GM12878 (cell line): ENCODE measurements at regions not wholly inside any gene's neighbourhood (a gene's known extent, or its start where the extent isn't known, plus 50 kb on each side); places are given as distances from the start of the nearest gene placed in this dataset.

Experiments
- BCL11A ChIP-seq: IDR thresholded peaks from 2 replicates; pipeline ENCODE4 v1.6.1; 2011; ENCODE audit warnings: low read depth, low read length
- DPF2 ChIP-seq: fragments of 450-650 bp; IDR thresholded peaks from 2 replicates; pipeline ENCODE4 v1.6.1; 2017; ENCODE audit warnings: mild to moderate bottlenecking
- GATAD2B ChIP-seq: fragments of 450-650 bp; conservative IDR thresholded peaks from 2 replicates; pipeline ENCODE4 v1.6.1; 2017; ENCODE audit warnings: low read depth, mild to moderate bottlenecking, moderate library complexity
- IRF4 ChIP-seq: IDR thresholded peaks from 2 replicates; pipeline ENCODE4 v1.6.1; 2011; ENCODE audit warnings: low read depth, low read length
- MEF2A ChIP-seq: IDR thresholded peaks from 2 replicates; pipeline ENCODE4 v1.6.1; 2011; ENCODE audit warnings: low read depth, mild to moderate bottlenecking, low read length, moderate library complexity; ENCODE audit not compliant: insufficient read depth
- POLR2AphosphoS5 ChIP-seq: IDR thresholded peaks from 2 replicates; pipeline ENCODE4 v1.6.1; 2011; ENCODE audit warnings: mild to moderate bottlenecking, low read length, inconsistent platforms
- SUPT20H ChIP-seq: IDR thresholded peaks from 2 replicates; pipeline ENCODE4 v1.6.1; 2011; ENCODE audit warnings: low read depth, mild to moderate bottlenecking, low read length, moderate library complexity, borderline replicate concordance; ENCODE audit not compliant: control insufficient read depth
- TBL1XR1 ChIP-seq: IDR thresholded peaks from 2 replicates; pipeline ENCODE4 v1.6.1; 2012; ENCODE audit warnings: low read depth, low read length, improper control_type of control experiment
- TCF12 ChIP-seq: IDR thresholded peaks from 2 replicates; pipeline ENCODE4 v1.6.1; 2011; ENCODE audit warnings: low read depth, mild to moderate bottlenecking, low read length
- ZNF384 ChIP-seq: IDR thresholded peaks from 2 replicates; pipeline ENCODE4 v1.6.1; 2012; ENCODE audit warnings: low read depth, mild to moderate bottlenecking, low read length, improper control_type of control experiment, borderline replicate concordance
- TF ChIP-seq, protein P1 (sequence below): fragments of 450-650 bp; formaldehyde crosslinking; IDR thresholded peaks from 2 replicates; pipeline ENCODE4 v1.4.0; 2022; ENCODE audit warnings: mild to moderate bottlenecking, moderate library complexity
- TF ChIP-seq, protein P2 (sequence below), 3 experiments: IDR thresholded peaks in 2 of 3; conservative IDR thresholded peaks in 1 of 3; 2 replicates each; pipeline ENCODE4 v1.5.1; 2011; ENCODE audit warnings: low read depth in 3 of 3, low read length in 3 of 3, mild to moderate bottlenecking in 3 of 3, control low read depth in 2 of 3, moderate library complexity in 2 of 3, inconsistent platforms in 1 of 3, mixed read lengths in 1 of 3; ENCODE audit not compliant: control insufficient read depth in 2 of 3, insufficient read depth in 1 of 3; ENCODE audit errors: extremely low read depth in 1 of 3

DNA sequence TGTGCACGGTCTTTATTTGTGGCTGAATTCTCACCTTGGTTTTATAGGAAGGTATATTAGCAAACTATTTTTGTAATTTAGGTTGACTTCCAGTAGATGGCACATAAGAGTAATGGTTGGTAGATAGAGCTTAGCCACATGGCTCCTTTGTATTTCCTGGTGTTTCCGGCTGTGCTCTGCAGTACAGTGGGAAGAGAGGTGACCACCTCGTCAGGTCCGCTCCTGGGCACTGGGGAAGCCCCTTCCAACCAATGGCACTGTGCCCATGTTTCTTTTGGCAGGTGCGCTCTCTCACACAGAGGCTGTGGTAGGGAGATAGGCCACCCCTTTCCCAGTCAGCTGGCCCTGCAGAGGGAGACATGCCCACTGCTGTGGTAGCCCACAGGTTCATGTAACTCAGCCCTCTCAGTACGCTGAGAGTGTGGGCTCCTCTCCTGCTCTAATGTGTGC, 74.3 kb upstream of the ATP12A start (continued):
- TF ChIP-seq MEF2A (no peak), IRF4 (no peak), SUPT20H (no peak), TBL1XR1 (no peak), GATAD2B (no peak), BCL11A (no peak), ZNF384 (no peak), DPF2 (no peak), TCF12 (no peak), POLR2AphosphoS5 (no peak)
- TF ChIP-seq, protein P1, sequence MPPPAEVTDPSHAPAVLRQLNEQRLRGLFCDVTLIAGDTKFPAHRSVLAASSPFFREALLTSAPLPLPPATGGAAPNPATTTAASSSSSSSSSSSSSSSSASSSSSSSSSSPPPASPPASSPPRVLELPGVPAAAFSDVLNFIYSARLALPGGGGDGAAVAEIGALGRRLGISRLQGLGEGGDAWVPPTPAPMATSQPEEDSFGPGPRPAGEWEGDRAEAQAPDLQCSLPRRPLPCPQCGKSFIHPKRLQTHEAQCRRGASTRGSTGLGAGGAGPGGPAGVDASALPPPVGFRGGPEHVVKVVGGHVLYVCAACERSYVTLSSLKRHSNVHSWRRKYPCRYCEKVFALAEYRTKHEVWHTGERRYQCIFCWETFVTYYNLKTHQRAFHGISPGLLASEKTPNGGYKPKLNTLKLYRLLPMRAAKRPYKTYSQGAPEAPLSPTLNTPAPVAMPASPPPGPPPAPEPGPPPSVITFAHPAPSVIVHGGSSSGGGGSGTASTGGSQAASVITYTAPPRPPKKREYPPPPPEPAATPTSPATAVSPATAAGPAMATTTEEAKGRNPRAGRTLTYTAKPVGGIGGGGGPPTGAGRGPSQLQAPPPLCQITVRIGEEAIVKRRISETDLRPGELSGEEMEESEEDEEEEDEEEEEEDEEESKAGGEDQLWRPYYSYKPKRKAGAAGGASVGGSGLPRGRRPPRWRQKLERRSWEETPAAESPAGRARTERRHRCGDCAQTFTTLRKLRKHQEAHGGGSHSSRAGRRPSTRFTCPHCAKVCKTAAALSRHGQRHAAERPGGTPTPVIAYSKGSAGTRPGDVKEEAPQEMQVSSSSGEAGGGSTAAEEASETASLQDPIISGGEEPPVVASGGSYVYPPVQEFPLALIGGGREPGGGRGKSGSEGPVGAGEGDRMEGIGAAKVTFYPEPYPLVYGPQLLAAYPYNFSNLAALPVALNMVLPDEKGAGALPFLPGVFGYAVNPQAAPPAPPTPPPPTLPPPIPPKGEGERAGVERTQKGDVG: no peak
- TF ChIP-seq, protein P2, sequence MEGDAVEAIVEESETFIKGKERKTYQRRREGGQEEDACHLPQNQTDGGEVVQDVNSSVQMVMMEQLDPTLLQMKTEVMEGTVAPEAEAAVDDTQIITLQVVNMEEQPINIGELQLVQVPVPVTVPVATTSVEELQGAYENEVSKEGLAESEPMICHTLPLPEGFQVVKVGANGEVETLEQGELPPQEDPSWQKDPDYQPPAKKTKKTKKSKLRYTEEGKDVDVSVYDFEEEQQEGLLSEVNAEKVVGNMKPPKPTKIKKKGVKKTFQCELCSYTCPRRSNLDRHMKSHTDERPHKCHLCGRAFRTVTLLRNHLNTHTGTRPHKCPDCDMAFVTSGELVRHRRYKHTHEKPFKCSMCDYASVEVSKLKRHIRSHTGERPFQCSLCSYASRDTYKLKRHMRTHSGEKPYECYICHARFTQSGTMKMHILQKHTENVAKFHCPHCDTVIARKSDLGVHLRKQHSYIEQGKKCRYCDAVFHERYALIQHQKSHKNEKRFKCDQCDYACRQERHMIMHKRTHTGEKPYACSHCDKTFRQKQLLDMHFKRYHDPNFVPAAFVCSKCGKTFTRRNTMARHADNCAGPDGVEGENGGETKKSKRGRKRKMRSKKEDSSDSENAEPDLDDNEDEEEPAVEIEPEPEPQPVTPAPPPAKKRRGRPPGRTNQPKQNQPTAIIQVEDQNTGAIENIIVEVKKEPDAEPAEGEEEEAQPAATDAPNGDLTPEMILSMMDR (IDR thresholded peaks at IDR 0.05 in 2 of 3, conservative IDR thresholded peaks at IDR 0.05 in 1 of 3; ENCODE audit: control insufficient read depth in 2 of 3, extremely low read depth in 1 of 3, insufficient read depth in 1 of 3, low read depth in 3 of 3, low read length in 3 of 3): peak in 2 of 3 experiments; percentile 23 to 29; a peak in 4 of 6 replicates
